ENCODE measurements at regions not wholly inside any gene's neighbourhood (a gene's known extent, or its start where the extent isn't known, plus 50 kb on each side); places are given as distances from the start of the nearest gene placed in this dataset.

GRCh38 chr6:121533321-121533841 is 97.9 kb downstream of the GJA1 start:
- DNase-seq (no peak), ATAC-seq (no peak)
- Histone ChIP-seq H3K27ac (no peak overlapping the region), H3K36me3 (no peaks in the 10 kb centered on the region), H3K4me3 (no peak overlapping the region), H3K4me1 (no peaks in the 10 kb centered on the region), H3K27me3 (ENCODE audit: low read depth) (no peaks in the 10 kb centered on the region), H3K9me3 (no peaks in the 10 kb centered on the region)
- TF ChIP-seq CTCF (IDR thresholded peaks at IDR 0.05) = no peak
- intact Hi-C loops (cut with DNase I) = no loop called here

- H3K4me3 ChIP-seq = no peak overlapping the region
- H3K36me3 ChIP-seq = no peaks in the 10 kb centered on the region
- ATAC-seq = no peak
- no peak overlapping the region for H3K27ac ChIP-seq
- no peaks in the 10 kb centered on the region for H3K9me3 ChIP-seq
- intact Hi-C loops (cut with DNase I) = no loop called here
- no peak for TF ChIP-seq CTCF (IDR thresholded peaks at IDR 0.05)
- DNase-seq = no peak
- H3K27me3 ChIP-seq (ENCODE audit: low read depth) = no peaks in the 10 kb centered on the region
- no peaks in the 10 kb centered on the region for H3K4me1 ChIP-seq
Observed at GRCh38 chr6:121535777-121536176, 100.3 kb downstream of the GJA1 start.

- DNase-seq (no peak), ATAC-seq (no peak)
- no peaks in the 10 kb centered on the region for H3K27me3 ChIP-seq (ENCODE audit: low read depth)
- H3K4me1 ChIP-seq = no peaks in the 10 kb centered on the region
- H3K36me3 ChIP-seq = no peaks in the 10 kb centered on the region
- intact Hi-C loops (cut with DNase I) = no loop called here
- no peak overlapping the region for H3K27ac ChIP-seq
- no peak for TF ChIP-seq CTCF (IDR thresholded peaks at IDR 0.05)
- H3K4me3 ChIP-seq = no peak overlapping the region
- no peaks in the 10 kb centered on the region for H3K9me3 ChIP-seq
Observed at GRCh38 chr6:121536345-121536744, 100.9 kb downstream of the GJA1 start.

GRCh38 chr6:121539439-121539838 is 104.0 kb downstream of the GJA1 start:
- Histone ChIP-seq H3K36me3 (no peaks in the 10 kb centered on the region), H3K4me1 (no peaks in the 10 kb centered on the region), H3K4me3 (no peak overlapping the region), H3K27me3 (ENCODE audit: low read depth) (no peaks in the 10 kb centered on the region), H3K27ac (no peak overlapping the region), H3K9me3 (no peaks in the 10 kb centered on the region)
- no peak for ATAC-seq
- no peak for DNase-seq
- TF ChIP-seq CTCF (IDR thresholded peaks at IDR 0.05) = no peak
- intact Hi-C loops (cut with DNase I) = no loop called here

GRCh38 chr6:121540210-121540609 is 104.8 kb downstream of the GJA1 start:
- no peak for ATAC-seq
- no peak overlapping the region for H3K27ac ChIP-seq
- H3K27me3 ChIP-seq (ENCODE audit: low read depth) = no peaks in the 10 kb centered on the region
- DNase-seq = no peak
- no peaks in the 10 kb centered on the region for H3K4me1 ChIP-seq
- no peaks in the 10 kb centered on the region for H3K9me3 ChIP-seq
- H3K36me3 ChIP-seq = no peaks in the 10 kb centered on the region
- no peak for TF ChIP-seq CTCF (IDR thresholded peaks at IDR 0.05)
- no peak overlapping the region for H3K4me3 ChIP-seq
- intact Hi-C loops (cut with DNase I) = no loop called here

- TF ChIP-seq CTCF (IDR thresholded peaks at IDR 0.05) = no peak
- ATAC-seq (no peak), DNase-seq (no peak)
- H3K27me3 ChIP-seq (ENCODE audit: low read depth) = no peaks in the 10 kb centered on the region
- H3K27ac ChIP-seq = no peak overlapping the region
- no peaks in the 10 kb centered on the region for H3K4me1 ChIP-seq
- intact Hi-C loops (cut with DNase I) = no loop called here
- H3K36me3 ChIP-seq = no peaks in the 10 kb centered on the region
- H3K4me3 ChIP-seq = no peak overlapping the region
- H3K9me3 ChIP-seq = no peaks in the 10 kb centered on the region
Observed at GRCh38 chr6:121544691-121545090, 109.2 kb downstream of the GJA1 start.

Measured in lower lobe of right lung (tissue), 2 donors.